ENCODE measurements at regions not wholly inside any gene's neighbourhood (a gene's known extent, or its start where the extent isn't known, plus 50 kb on each side); places are given as distances from the start of the nearest gene placed in this dataset.

- H3K9me3 ChIP-seq (ENCODE audit: low read length), result no peaks in the 10 kb centered on the region
- BruUV-seq (replicated peaks), result no TSS peak
- intact Hi-C loops (cut with micrococcal nuclease; ENCODE audit: unreplicated experiment), result no loop called here
- TF ChIP-seq CTCF (conservative IDR thresholded peaks at IDR 0.05; ENCODE audit: low read length), result no peak
- no peak for TF ChIP-seq EZH2phosphoT487 (IDR thresholded peaks at IDR 0.05; ENCODE audit: borderline replicate concordance, low read depth, low read length)
- H3K27ac ChIP-seq (ENCODE audit: low read depth, low read length, poor library complexity, severe bottlenecking), result no peak overlapping the region
- H2AFZ ChIP-seq (ENCODE audit: low read length), result no peak overlapping the region
- no peaks in the 10 kb centered on the region for H3K4me1 ChIP-seq (ENCODE audit: insufficient read depth, low read length, poor library complexity, severe bottlenecking)
- no peaks in the 10 kb centered on the region for H3K36me3 ChIP-seq (ENCODE audit: insufficient read depth, low read length)
- no peak overlapping the region for H3K4me2 ChIP-seq (ENCODE audit: low read length)
- H3K79me2 ChIP-seq (ENCODE audit: insufficient read depth, low read depth, low read length), result no peaks in the 10 kb centered on the region
- POLR2A ChIA-PET, result interaction anchor here (0.6 to 0.7 kb wide), 2 partner anchors 21 to 182 kb away, joined by 3 read pairs; no protein-coding TSS in a partner anchor
- no peaks in the 10 kb centered on the region for H4K20me1 ChIP-seq (ENCODE audit: insufficient read depth, low read length)
- DNase-seq (ENCODE audit: low spot score), result no peak
- CTCF ChIA-PET (ENCODE audit: unreplicated experiment), result no interaction called here
- H3K9me2 ChIP-seq (ENCODE audit: insufficient read depth, low read length), result no peaks in the 10 kb centered on the region
- H3K4me3 ChIP-seq (ENCODE audit: low read depth, low read length, poor library complexity, severe bottlenecking), result no peak overlapping the region
Observed at GRCh38 chr11:81852896-81853295, 880.8 kb downstream of the FAM181B start.

GRCh38 chr11:81840380-81840779, 893.3 kb downstream of the FAM181B start:
- no peaks in the 10 kb centered on the region for H3K9me2 ChIP-seq (ENCODE audit: insufficient read depth, low read length)
- no peaks in the 10 kb centered on the region for H3K4me1 ChIP-seq (ENCODE audit: insufficient read depth, low read length, poor library complexity, severe bottlenecking)
- DNase-seq (ENCODE audit: low spot score), result no peak
- H3K27ac ChIP-seq (ENCODE audit: low read depth, low read length, poor library complexity, severe bottlenecking), result no peak overlapping the region
- no peak overlapping the region for H3K4me3 ChIP-seq (ENCODE audit: low read depth, low read length, poor library complexity, severe bottlenecking)
- no peaks in the 10 kb centered on the region for H4K20me1 ChIP-seq (ENCODE audit: insufficient read depth, low read length)
- H3K79me2 ChIP-seq (ENCODE audit: insufficient read depth, low read depth, low read length), result no peaks in the 10 kb centered on the region
- ChIA-PET POLR2A (no interaction called here), CTCF (ENCODE audit: unreplicated experiment) (no interaction called here)
- H3K4me2 ChIP-seq (ENCODE audit: low read length), result no peak overlapping the region
- intact Hi-C loops (cut with micrococcal nuclease; ENCODE audit: unreplicated experiment), result no loop called here
- no peak overlapping the region for H2AFZ ChIP-seq (ENCODE audit: low read length)
- TF ChIP-seq CTCF (conservative IDR thresholded peaks at IDR 0.05; ENCODE audit: low read length) (no peak), EZH2phosphoT487 (IDR thresholded peaks at IDR 0.05; ENCODE audit: borderline replicate concordance, low read depth, low read length) (no peak)
- no TSS peak for BruUV-seq (replicated peaks)
- no peaks in the 10 kb centered on the region for H3K36me3 ChIP-seq (ENCODE audit: insufficient read depth, low read length)
- H3K9me3 ChIP-seq (ENCODE audit: low read length), result no peaks in the 10 kb centered on the region

GRCh38 chr11:81839976-81840375, 893.7 kb downstream of the FAM181B start:
- ChIA-PET POLR2A (no interaction called here), CTCF (ENCODE audit: unreplicated experiment) (no interaction called here)
- H2AFZ ChIP-seq (ENCODE audit: low read length), result no peak overlapping the region
- intact Hi-C loops (cut with micrococcal nuclease; ENCODE audit: unreplicated experiment), result no loop called here
- H3K79me2 ChIP-seq (ENCODE audit: insufficient read depth, low read depth, low read length), result no peaks in the 10 kb centered on the region
- no peaks in the 10 kb centered on the region for H3K9me2 ChIP-seq (ENCODE audit: insufficient read depth, low read length)
- H3K9me3 ChIP-seq (ENCODE audit: low read length), result no peaks in the 10 kb centered on the region
- no peak overlapping the region for H3K4me3 ChIP-seq (ENCODE audit: low read depth, low read length, poor library complexity, severe bottlenecking)
- no peaks in the 10 kb centered on the region for H3K4me1 ChIP-seq (ENCODE audit: insufficient read depth, low read length, poor library complexity, severe bottlenecking)
- H4K20me1 ChIP-seq (ENCODE audit: insufficient read depth, low read length), result no peaks in the 10 kb centered on the region
- TF ChIP-seq CTCF (conservative IDR thresholded peaks at IDR 0.05; ENCODE audit: low read length), result no peak
- no peak for TF ChIP-seq EZH2phosphoT487 (IDR thresholded peaks at IDR 0.05; ENCODE audit: borderline replicate concordance, low read depth, low read length)
- H3K36me3 ChIP-seq (ENCODE audit: insufficient read depth, low read length), result no peaks in the 10 kb centered on the region
- no peak overlapping the region for H3K27ac ChIP-seq (ENCODE audit: low read depth, low read length, poor library complexity, severe bottlenecking)
- no peak for DNase-seq (ENCODE audit: low spot score)
- no TSS peak for BruUV-seq (replicated peaks)
- H3K4me2 ChIP-seq (ENCODE audit: low read length), result no peak overlapping the region
